ENCODE measurements at regions not wholly inside any gene's neighbourhood (a gene's known extent, or its start where the extent isn't known, plus 50 kb on each side); places are given as distances from the start of the nearest gene placed in this dataset.

GRCh38 chr12:113659015-113659414 lies 187.3 kb upstream of the LHX5 start:
- TF ChIP-seq REST (IDR thresholded peaks at IDR 0.05; ENCODE audit: insufficient replicate concordance, low read depth): no peak
- TF ChIP-seq CTCF (IDR thresholded peaks at IDR 0.05; ENCODE audit: insufficient read depth, low read length): no peak
- no peak for TF ChIP-seq GABPA (IDR thresholded peaks at IDR 0.05; ENCODE audit: low read depth)

Data from HL-60 (cell line).